IPS DF 4.7 (cell line): ENCODE measurements at regions not wholly inside any gene's neighbourhood (a gene's known extent, or its start where the extent isn't known, plus 50 kb on each side); places are given as distances from the start of the nearest gene placed in this dataset.
"Not testable (repeated sequence)": the region's sequence is repeated elsewhere in the genome, so short reads cannot be mapped to it uniquely, and the experiment has no call there.

ENCODE experiments used
- DNase-seq: peaks from one replicate; pipeline ENCODE4 v3.0.0-alpha.2; 2013; ENCODE audit warnings: low spot score; ENCODE audit errors: extremely low read depth

DNA sequence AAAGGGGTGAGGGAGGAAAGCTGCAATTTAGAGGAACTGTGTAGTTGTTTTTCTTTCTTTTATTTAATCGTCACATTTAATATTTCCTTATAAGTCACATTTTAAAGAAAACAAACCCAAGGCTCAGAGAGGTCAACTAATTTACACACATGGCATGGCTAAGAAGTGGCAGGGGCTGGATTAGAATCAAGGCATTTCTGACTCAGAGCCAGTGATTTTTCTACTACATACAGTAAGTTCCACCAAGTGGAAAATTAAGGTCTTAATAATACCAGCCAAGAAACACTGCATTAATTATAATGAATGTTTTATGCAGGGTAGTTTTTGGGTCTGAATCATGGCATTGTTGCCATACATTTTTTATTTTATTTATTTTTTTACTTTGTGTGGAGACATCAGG, 607.7 kb upstream of the CITED2 start:
- DNase-seq = no peak

DNA sequence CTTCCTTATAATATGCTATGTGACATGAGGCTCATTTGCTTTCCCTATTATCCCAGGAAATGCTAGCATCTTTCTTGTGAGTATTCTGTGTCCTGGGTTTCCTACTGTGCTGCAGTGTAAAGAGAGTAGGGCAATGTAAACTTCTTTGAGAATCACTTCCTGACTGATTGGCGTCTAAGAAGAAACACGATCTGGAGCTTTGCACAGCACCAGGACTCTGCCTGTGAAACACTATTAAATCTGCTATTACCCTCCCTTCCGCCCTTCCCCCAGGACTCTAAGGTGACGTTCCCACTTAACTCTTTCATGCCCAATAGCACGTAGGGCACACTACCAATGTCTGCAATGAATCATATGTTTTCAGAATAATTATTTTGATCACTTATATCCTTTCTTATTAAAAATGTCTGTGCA, 607.3 kb upstream of the CITED2 start:
- no peak for DNase-seq

GRCh38 chr6:139981066-139981624, 606.7 kb upstream of the CITED2 start:
- DNase-seq = no peak

DNA sequence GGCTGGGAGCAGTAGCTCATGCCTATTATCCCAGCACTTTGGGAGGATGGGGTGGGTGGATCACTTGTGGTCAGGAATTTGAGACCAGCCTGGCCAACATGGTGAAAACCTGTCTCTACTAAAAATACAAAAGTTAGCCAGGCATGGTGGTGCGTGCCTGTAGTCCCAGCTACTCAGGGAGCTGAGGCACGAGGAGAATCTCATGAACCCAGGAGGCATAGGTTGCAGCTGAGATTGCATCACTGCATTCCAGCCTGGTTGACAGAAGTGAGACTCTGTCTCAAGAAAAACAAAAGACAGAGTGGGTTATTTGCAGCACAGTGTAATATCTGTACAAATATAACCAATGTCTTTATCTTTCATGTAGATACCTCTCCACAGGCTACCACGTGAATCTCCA, 606.2 kb upstream of the CITED2 start:
- DNase-seq = not testable (repeated sequence)

GRCh38 chr6:139979021-139979725, 604.7 kb upstream of the CITED2 start:
- DNase-seq = no peak

GRCh38 chr6:139977887-139978332, 603.5 kb upstream of the CITED2 start:
- no peak for DNase-seq

GRCh38 chr6:139973669-139974344, 599.4 kb upstream of the CITED2 start:
- DNase-seq = no peak

DNA sequence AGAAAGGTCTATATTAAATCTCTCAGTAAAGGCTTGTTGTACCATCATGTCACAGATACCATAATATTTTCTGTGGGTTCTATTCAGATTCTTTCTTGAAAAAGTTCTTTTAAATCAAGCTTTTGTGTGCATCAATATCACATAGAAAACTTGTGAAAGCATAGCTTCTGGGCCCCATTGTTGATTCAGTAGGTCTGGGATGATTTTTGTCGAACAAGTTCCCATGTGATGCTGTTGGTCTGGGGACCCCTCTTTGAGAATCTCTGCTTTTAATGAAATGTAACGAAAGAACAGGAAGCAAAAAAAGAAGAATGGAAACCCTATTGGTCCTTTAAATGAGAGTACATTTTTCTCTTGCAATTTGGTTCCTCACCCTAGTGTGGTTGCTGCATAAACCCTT, 597.7 kb upstream of the CITED2 start:
- no peak for DNase-seq

DNA sequence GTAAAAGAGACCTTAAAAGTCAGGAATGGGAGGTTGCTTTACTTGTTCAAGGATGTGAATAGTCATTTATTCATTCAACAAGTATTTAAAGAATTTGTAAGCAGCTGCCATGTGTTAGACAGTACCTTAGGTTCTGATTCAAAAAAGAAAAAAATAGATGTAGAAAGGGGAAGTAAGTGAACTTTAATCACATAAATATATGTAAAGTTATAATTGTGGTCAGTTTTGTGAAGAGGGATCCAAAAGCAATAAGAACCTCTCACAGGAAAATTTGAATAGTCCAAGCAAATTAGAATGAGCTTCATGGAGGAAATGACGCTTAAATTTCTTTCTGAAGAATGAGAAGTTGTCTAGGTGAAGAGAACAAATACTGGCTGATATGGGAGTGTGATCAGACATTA, 596.1 kb upstream of the CITED2 start:
- DNase-seq = no peak

DNA sequence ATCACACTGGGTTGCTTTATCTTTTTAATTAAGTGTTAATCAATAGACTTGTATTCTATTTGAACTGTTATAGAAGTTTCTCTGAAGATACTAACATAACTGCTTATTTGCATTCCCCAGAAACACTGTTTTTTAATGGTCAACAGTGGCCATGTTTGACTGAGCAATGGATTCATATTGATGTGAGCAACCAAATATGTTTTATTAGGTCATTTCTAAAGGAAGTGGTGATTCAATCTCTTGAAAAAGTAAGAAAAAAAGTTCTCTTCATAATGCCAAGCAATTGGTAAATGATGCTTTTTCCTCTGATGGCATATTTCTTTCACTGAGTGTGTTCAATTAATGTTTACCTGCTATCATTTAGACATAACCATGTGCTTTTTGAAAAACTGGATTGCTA, 593.0 kb upstream of the CITED2 start:
- no peak for DNase-seq

- no peak for DNase-seq
These were observed 590.9 kb upstream of the CITED2 start for GRCh38 chr6:139965393-139965792.

GRCh38 chr6:139964737-139965136, 590.3 kb upstream of the CITED2 start:
- no peak for DNase-seq

DNA sequence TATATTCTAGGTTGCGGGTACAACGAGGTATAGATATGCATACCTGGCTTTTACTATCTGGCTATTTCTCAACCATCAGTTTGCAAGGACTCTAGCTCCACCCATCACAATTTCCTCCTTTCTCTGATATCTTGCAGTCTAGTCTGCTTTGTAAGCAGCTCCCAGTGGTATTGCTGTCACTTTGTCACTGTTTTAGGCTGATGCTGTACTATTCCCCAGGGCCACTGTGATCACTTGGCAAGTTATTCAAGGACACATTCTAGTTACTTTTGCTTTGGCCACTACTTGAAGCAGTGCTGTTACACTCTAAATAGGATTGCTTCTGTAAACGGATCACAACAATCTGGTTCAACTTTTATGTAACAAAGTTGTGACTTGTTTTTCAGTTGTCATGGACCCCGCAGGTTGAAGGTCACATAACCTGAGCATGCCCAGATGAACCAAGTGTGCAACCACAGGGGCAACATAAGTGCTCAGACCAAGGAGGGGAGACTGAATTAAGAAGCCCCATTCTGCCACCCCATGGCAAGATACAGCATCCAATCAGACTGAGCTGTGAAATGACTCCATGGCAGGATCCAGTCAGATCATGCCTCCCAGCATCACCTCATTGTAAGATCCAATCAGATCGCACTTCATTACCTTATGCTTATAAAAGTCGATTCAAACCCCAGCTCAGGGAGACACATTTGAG, 588.4 kb upstream of the CITED2 start:
- no peak for DNase-seq

- DNase-seq = no peak
These were observed 586.7 kb upstream of the CITED2 start for GRCh38 chr6:139961190-139961589.

DNA sequence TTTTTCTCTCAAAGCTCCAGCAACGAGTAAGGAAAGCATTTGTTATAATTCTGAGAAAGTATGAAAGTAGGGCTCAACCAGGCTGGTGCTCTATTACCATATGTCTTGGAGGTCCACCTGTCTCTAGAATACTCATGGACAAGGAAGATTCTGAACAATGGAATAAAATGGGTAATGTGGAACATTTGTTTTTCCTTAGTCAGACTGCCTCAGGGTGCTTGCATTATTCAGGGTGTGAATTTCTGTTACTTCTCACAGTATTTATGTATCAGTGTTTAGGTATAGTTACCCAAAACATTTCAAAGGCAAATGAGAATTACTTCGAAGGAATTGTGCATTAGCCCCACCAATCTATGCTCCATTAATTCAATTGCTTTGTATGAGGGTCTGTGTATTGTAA, 586.2 kb upstream of the CITED2 start:
- no peak for DNase-seq

- DNase-seq = no peak
These were observed 581.1 kb upstream of the CITED2 start for GRCh38 chr6:139955366-139956155.

DNA sequence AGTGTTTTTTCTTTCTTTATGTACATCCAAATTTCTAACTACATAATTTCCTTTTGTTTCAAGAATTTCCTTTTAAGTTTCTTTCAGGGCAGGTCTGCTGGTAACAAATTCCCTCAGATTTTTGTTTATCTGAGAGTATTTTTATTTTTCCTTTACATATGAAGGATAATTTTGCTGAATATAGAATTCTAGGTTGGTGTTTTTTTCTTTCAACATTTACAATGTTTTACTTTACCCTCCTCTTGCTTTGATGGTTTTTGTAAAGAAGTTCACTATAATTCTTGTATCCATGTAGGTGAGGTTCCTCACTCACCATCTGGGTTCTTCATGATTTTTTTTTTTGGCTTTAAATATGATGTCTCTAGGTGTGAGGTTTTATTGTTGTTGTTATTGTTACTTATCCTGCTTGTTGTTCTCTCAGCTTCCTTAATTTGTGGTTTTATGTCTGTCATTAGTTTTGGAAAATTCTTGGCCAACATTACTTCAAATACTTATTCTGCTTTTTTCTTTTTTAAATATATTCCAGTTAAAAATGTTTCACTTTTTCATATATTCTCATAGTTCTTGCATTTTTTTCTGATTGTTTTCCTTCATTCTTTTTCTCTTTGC, 580.1 kb upstream of the CITED2 start:
- DNase-seq = no peak

GRCh38 chr6:139953780-139954179, 579.3 kb upstream of the CITED2 start:
- DNase-seq = not testable (repeated sequence)

DNA sequence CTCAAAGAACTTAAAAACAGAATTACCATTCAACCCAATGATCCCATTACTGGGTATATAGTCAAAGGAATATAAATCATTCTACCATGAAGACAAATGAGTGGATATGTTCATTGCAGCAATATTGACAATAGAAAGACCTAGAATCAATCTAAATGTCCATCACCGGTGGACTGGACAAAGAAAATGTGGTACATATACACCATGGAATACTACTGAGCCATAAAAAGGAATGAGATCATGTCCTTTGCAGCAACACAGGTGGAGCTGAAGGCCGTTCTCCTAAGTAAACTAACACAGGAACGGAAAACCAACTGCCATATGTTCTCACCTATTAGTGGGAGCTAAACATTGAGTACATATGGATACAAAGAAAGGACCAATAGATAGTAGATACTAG, 576.7 kb upstream of the CITED2 start:
- DNase-seq = no peak

GRCh38 chr6:139944976-139945375, 570.5 kb upstream of the CITED2 start:
- no peak for DNase-seq

GRCh38 chr6:139944131-139944530, 569.7 kb upstream of the CITED2 start:
- no peak for DNase-seq
